K562 (cell line): ENCODE measurements at regions not wholly inside any gene's neighbourhood (a gene's known extent, or its start where the extent isn't known, plus 50 kb on each side); places are given as distances from the start of the nearest gene placed in this dataset.

Experiments used
- BDP1 ChIP-seq: IDR thresholded peaks from 3 replicates; pipeline ENCODE4 v1.6.1; 2011; ENCODE audit not compliant: insufficient read length, insufficient read depth
- BRF2 ChIP-seq: IDR thresholded peaks from 3 replicates; pipeline ENCODE4 v1.6.1; 2011; ENCODE audit warnings: borderline replicate concordance, mild to moderate bottlenecking; ENCODE audit not compliant: insufficient read length, insufficient read depth
- CBFA2T2 ChIP-seq: fragments of 450-650 bp; conservative IDR thresholded peaks from 2 replicates; pipeline ENCODE4 v1.6.1; 2017; ENCODE audit warnings: mild to moderate bottlenecking
- CBFB ChIP-seq: sonication (generic); formaldehyde crosslinking; IDR thresholded peaks from 2 replicates; pipeline ENCODE4 v1.4.0; 2020; ENCODE audit warnings: mild to moderate bottlenecking, missing genetic modification reagents
- CBX1 ChIP-seq: sonication (generic); IDR thresholded peaks from 2 replicates; pipeline ENCODE4 v1.6.1; 2016; ENCODE audit warnings: antibody characterized with exemption, low read depth, mild to moderate bottlenecking
- CHCHD3 ChIP-seq: fragments of 250-450 bp; sonication (Bioruptor Pico); IDR thresholded peaks from 2 replicates; pipeline ENCODE4 v2.1.2; 2022; ENCODE audit warnings: mild to moderate bottlenecking
- CXXC5 ChIP-seq: fragments of 250-450 bp; sonication (Bioruptor Pico); IDR thresholded peaks from 2 replicates; pipeline ENCODE4 v1.8.0; 2022; ENCODE audit warnings: inconsistent platforms, mild to moderate bottlenecking, moderate library complexity
- DIDO1 ChIP-seq: fragments of 450-650 bp; IDR thresholded peaks from 2 replicates; pipeline ENCODE4 v1.6.1; 2016; ENCODE audit warnings: low read depth, missing biosample characterization, missing genetic modification characterization
- GABPB1 ChIP-seq: sonication (generic); formaldehyde crosslinking; IDR thresholded peaks from 2 replicates; pipeline ENCODE4 v1.8.0; 2022; ENCODE audit warnings: mild to moderate bottlenecking, missing genetic modification reagents
- HIVEP1 ChIP-seq: fragments of 250-450 bp; sonication (Bioruptor Pico); IDR thresholded peaks from 2 replicates; pipeline ENCODE4 v1.4.0; 2020; ENCODE audit warnings: mild to moderate bottlenecking
- MBD1 ChIP-seq: fragments of 250-450 bp; sonication (Bioruptor Pico); IDR thresholded peaks from 2 replicates; pipeline ENCODE4 v1.8.0; 2022; ENCODE audit warnings: inconsistent platforms
- MCM7 ChIP-seq, 2 experiments: fragments of 450-650 bp; IDR thresholded peaks; 2 replicates each; pipeline ENCODE4 v1.6.1; 2016 to 2018
- MTA3 ChIP-seq: fragments of 450-650 bp; formaldehyde crosslinking; IDR thresholded peaks from 2 replicates; pipeline ENCODE4 v1.6.1; 2017; ENCODE audit warnings: mild to moderate bottlenecking, borderline replicate concordance
- NEUROD1 ChIP-seq: fragments of 150-350 bp; IDR thresholded peaks from 2 replicates; pipeline ENCODE4 v1.6.1; 2014; ENCODE audit warnings: borderline replicate concordance, low read length, low read depth; ENCODE audit not compliant: partially characterized antibody
- PCBP1 ChIP-seq: fragments of 200-400 bp; formaldehyde crosslinking; IDR thresholded peaks from 2 replicates; pipeline ENCODE4 v1.6.1; 2018; ENCODE audit warnings: mild to moderate bottlenecking, low read depth, low read length; ENCODE audit not compliant: poor library complexity, severe bottlenecking
- PHF20 ChIP-seq: fragments of 450-650 bp; IDR thresholded peaks from 2 replicates; pipeline ENCODE4 v1.6.1; 2018; ENCODE audit not compliant: partially characterized antibody
- POLR2G ChIP-seq: fragments of 200-400 bp; formaldehyde crosslinking; IDR thresholded peaks from 2 replicates; pipeline ENCODE4 v1.6.1; 2017; ENCODE audit warnings: low read depth, mild to moderate bottlenecking, antibody characterized with exemption, low read length, moderate library complexity
- STAT5A ChIP-seq: IDR thresholded peaks from 2 replicates; pipeline ENCODE4 v1.6.1; 2012; ENCODE audit warnings: low read length, inconsistent platforms, borderline replicate concordance
- TAF7 ChIP-seq: fragments of 450-650 bp; IDR thresholded peaks from 2 replicates; pipeline ENCODE4 v1.6.1; 2016; ENCODE audit warnings: missing genetic modification characterization, missing compliant biosample characterization
- TCF7L2 ChIP-seq: fragments of 150-350 bp; IDR thresholded peaks from 2 replicates; pipeline ENCODE4 v1.6.1; 2016; ENCODE audit warnings: low read depth, mild to moderate bottlenecking, low read length, moderate library complexity
- ZNF232 ChIP-seq: sonication (generic); formaldehyde crosslinking; IDR thresholded peaks from 2 replicates; pipeline ENCODE4 v1.8.0; 2022; ENCODE audit warnings: mild to moderate bottlenecking, missing genetic modification reagents
- ZNF395 ChIP-seq: fragments of 200-800 bp; sonication (Bioruptor generic); IDR thresholded peaks from 2 replicates; pipeline ENCODE4 v1.6.1; 2017; ENCODE audit warnings: missing genetic modification characterization, missing compliant biosample characterization
- ZNF589 ChIP-seq: fragments of 200-800 bp; sonication (Bioruptor generic); IDR thresholded peaks from 2 replicates; pipeline ENCODE4 v1.6.1; 2016; ENCODE audit warnings: low read depth, missing genetic modification characterization, missing compliant biosample characterization

GRCh38 chr6:28615955-28616747, 90.5 kb downstream of the GPX5 start (continued):
- no peak for TF ChIP-seq BRF2
- TF ChIP-seq MCM7 (IDR thresholded peaks at IDR 0.05): no peak
- TF ChIP-seq DIDO1 (tag): peak; percentile 39; the same call in 1 of the 2 replicates
- peak; percentile 91; the same call in 1 of the 2 replicates for TF ChIP-seq MTA3
- peak; percentile 83 for TF ChIP-seq ZNF395
- peak; percentile 57; the same call in 1 of the 2 replicates for TF ChIP-seq CBFB (CRISPR knock-in tag)
- peak; percentile 88 for TF ChIP-seq NEUROD1
- TF ChIP-seq ZNF589 (CRISPR knock-in tag): peak; percentile 86; the same call in 1 of the 2 replicates
- peak; percentile 96 for TF ChIP-seq CBX1
- peak; percentile 15; the same call in 1 of the 2 replicates for TF ChIP-seq TCF7L2
- TF ChIP-seq POLR2G: peak; percentile 98
- TF ChIP-seq CBFA2T2: no peak
- peak; percentile 41 for TF ChIP-seq PHF20
- TF ChIP-seq GABPB1: peak; percentile 83; the same call in 1 of the 2 replicates
- peak; percentile 99 for TF ChIP-seq ZNF232 (CRISPR knock-in tag)
- TF ChIP-seq HIVEP1 (CRISPR knock-in tag): peak; percentile 20; the same call in 1 of the 2 replicates
- TF ChIP-seq MBD1 (CRISPR knock-in tag): no peak
- no peak for TF ChIP-seq PCBP1
- TF ChIP-seq BDP1: no peak
- peak; percentile 98 for TF ChIP-seq CXXC5 (CRISPR knock-in tag)
- peak; percentile 19; the same call in 1 of the 2 replicates for TF ChIP-seq STAT5A
- TF ChIP-seq TAF7 (tag): peak; percentile 89
- peak; percentile 10; the same call in 1 of the 2 replicates for TF ChIP-seq CHCHD3 (CRISPR knock-in tag)
